Mammary epithelial cell (primary cell): ENCODE measurements at regions not wholly inside any gene's neighbourhood (a gene's known extent, or its start where the extent isn't known, plus 50 kb on each side); places are given as distances from the start of the nearest gene placed in this dataset.

Source experiments
- EZH2 ChIP-seq: IDR thresholded peaks from 2 replicates; pipeline ENCODE4 v1.6.1; 2012; ENCODE audit warnings: low read length, inconsistent platforms, borderline replicate concordance
- TF ChIP-seq, protein P1 (sequence below), 2 donors: IDR thresholded peaks in 1 of 2; conservative IDR thresholded peaks in 1 of 2; 2 replicates each; pipeline ENCODE4 v1.5.1; 2011 to 2012; ENCODE audit warnings: inconsistent platforms in 2 of 2, low read length in 2 of 2, mild to moderate bottlenecking in 2 of 2, control low read depth in 1 of 2, low read depth in 1 of 2; ENCODE audit not compliant: insufficient read depth in 1 of 2; ENCODE audit errors: extremely low read depth in 1 of 2

DNA sequence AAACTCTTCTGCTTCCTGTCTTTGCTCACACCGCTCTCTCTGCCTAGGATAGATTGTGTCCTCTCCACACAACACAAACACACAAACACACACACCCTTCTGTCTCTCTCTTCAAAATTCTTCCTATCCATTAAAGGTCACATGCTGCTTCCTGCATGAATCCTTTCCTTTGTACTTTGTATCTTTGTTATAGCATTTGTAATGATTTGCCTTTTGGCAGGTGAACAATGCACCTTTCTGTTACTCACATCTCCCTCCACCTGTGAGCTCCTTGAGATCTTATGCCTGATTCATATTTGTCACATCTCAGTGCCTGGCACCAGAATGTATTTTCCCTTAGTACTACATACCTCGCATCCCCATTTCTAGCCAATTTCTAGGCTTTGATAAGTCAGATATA, 251.4 kb upstream of the UMPS start:
- TF ChIP-seq, protein P1, sequence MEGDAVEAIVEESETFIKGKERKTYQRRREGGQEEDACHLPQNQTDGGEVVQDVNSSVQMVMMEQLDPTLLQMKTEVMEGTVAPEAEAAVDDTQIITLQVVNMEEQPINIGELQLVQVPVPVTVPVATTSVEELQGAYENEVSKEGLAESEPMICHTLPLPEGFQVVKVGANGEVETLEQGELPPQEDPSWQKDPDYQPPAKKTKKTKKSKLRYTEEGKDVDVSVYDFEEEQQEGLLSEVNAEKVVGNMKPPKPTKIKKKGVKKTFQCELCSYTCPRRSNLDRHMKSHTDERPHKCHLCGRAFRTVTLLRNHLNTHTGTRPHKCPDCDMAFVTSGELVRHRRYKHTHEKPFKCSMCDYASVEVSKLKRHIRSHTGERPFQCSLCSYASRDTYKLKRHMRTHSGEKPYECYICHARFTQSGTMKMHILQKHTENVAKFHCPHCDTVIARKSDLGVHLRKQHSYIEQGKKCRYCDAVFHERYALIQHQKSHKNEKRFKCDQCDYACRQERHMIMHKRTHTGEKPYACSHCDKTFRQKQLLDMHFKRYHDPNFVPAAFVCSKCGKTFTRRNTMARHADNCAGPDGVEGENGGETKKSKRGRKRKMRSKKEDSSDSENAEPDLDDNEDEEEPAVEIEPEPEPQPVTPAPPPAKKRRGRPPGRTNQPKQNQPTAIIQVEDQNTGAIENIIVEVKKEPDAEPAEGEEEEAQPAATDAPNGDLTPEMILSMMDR (conservative IDR thresholded peaks at IDR 0.05 in 1 of 2, IDR thresholded peaks at IDR 0.05 in 1 of 2; ENCODE audit: extremely low read depth in 1 of 2, insufficient read depth in 1 of 2, low read depth in 1 of 2, low read length in 2 of 2): no peak
- no peak for TF ChIP-seq EZH2
